GM21717 (cell line): ENCODE measurements at regions not wholly inside any gene's neighbourhood (a gene's known extent, or its start where the extent isn't known, plus 50 kb on each side); places are given as distances from the start of the nearest gene placed in this dataset.

Source experiments
- ATAC-seq: cut with Tn5 transposase; IDR thresholded peaks from one replicate; pipeline ENCODE4 v1.9.1; 2021; ENCODE audit warnings: mild to moderate bottlenecking, moderate library complexity; ENCODE audit not compliant: unreplicated experiment

- ATAC-seq: no peak
These were observed 54.9 kb downstream of the MAGEB17 start for GRCh38 chrX:16222151-16222550.

DNA sequence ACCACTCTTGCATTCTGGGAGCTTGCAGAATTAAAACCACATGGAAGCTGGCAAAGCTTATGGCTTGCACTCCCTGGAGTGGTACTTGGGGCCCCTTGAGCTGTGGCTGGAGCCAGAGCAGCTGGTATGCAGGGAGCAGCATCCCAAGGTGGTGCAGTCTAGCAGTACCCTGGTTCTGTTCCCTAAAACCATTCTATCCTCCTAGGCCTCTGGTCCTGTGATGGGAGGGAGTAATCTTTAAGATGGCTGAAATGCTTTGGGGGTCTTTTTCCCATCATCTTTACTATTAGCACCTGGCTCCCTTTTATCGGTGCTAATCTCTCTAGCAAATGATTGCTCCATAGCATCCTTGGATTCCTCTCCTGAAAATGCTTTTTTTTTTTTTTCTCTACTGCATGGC lies 56.1 kb downstream of the MAGEB17 start:
- no peak for ATAC-seq

DNA sequence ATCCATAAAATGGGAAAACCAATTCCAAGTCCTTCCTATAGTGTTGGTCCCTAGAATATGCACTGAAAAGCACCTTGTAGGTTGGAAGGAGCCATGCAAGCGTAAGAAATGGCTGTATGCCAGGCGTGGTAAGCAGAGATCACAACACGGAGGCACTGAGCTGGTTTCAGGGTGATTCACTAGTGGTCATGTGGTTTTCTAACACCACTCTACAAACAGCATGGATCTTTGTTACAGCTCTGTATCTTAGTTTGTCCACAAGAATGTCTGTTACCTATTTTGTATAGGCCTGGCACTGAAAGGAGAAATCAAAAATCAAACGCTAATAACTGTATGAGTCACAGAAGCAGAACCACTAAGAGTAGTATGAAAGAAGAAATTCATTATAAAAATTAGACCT lies 71.9 kb downstream of the MAGEB17 start:
- peak; percentile 50 for ATAC-seq

DNA sequence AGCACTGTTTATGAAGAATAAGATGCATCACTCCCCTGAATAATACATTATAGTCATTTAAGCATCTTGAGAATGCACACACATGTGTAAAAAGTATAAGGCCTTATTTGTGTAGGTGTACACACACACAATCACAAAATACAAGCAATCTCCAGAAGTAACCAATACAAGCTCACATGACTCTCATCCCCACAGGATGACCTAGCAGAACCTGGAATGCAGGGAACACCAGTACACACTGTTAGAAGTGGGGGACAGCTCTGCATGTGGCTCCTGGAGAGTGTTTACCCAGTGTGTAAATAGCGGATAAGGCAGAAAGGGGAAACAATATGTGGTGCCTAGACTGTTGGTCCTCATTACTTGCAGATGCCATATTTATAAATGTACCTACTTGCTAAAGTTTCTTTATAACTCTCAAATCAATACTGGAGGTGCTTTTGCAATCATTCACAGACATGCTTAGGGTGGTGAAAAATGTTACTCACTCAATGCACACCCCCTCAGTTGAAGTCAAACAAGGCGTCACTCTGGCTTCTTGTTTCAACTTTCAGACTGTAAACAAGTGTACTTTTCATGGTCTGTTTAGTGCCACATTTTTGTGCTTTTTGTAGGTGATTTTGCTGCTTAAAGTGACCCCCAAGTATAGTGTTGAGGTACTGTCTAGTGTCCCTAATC lies 73.1 kb downstream of the MAGEB17 start:
- no peak for ATAC-seq

DNA sequence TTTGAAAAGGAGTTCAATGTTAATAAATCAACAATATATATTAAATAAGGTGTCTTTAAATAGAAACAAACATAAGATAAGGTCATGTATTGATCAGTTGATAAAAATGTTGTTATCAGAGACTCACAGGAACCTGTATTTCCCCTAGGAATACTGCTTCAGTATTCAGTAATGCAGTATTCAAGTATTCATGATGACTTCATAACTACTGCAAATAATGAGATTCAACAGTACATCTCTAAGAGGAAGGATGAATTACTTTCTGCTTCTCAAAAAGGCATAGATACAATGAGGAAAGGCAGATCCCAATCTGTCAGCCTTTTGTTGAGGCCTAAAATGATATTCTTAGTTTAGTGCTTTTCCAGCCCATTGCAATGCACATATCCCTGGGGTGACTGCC lies 73.7 kb downstream of the MAGEB17 start:
- no peak for ATAC-seq

DNA sequence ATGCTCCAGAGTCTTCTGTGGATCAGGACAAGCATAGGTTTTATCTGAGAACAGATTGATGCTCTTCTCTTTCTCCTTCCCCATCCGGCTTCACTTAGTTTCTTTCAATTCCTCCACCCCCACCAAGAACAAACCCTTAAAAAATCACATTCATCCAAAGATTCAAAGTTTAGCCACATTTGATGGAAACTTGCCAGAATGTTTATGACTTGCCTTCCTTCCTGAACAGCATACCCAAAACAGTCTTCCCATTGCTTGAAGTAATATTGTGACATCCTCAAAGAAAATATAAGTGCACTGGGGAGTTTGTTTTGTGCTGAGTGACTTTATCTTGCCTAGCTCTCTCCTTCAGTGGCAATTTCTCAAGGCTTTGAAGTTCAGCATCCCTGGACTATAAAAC lies 83.0 kb downstream of the MAGEB17 start:
- no peak for ATAC-seq

- no peak for ATAC-seq
These were observed 84.5 kb downstream of the MAGEB17 start for GRCh38 chrX:16251782-16252181.

- no peak for ATAC-seq
These were observed 91.6 kb downstream of the MAGEB17 start for GRCh38 chrX:16258882-16259281.

DNA sequence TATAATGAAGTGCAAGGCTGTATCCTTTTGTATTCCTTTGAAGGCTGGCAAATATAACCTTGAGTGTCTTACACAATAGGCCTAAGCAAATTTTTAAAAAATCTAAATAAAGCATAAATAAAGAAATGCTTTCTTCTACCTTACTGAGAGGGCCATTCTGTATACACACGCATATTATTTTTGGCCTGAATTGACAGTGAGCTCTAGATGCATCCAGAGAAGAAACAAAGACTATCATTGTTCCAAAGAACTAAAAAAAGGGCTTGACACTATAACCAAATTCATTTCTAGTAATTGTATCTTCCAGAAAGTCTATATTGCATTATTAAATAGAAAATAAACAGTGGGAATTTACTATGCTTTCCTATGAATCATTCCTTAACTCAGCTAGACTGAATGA lies 100.2 kb downstream of the MAGEB17 start:
- ATAC-seq: no peak

- no peak for ATAC-seq
These were observed 100.9 kb downstream of the MAGEB17 start for GRCh38 chrX:16268206-16268605.

DNA sequence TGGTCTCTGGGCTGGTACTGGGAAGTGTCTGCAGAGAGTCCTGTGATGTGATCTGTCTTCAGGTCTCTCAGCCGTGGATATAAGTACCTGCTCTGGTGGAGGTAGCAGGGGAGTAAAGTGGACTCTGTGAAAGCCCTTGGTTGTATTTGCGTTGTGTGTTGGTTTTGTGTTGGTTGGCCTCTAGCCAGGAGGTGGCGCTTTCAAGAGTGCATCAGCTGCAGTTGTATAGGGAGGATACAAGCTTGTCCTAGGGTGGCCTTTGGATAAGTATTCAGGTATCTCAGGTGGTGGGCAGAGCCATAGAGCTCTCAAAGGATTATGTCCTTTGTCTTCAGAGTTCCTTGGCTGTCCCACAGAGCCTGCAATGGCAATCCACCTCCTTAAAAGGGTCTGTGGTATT lies 111.6 kb downstream of the MAGEB17 start:
- ATAC-seq: no peak

- ATAC-seq: no peak
These were observed 114.9 kb downstream of the MAGEB17 start for GRCh38 chrX:16282209-16282608.

- no peak for ATAC-seq
These were observed 117.6 kb downstream of the MAGEB17 start for GRCh38 chrX:16284842-16285241.

DNA sequence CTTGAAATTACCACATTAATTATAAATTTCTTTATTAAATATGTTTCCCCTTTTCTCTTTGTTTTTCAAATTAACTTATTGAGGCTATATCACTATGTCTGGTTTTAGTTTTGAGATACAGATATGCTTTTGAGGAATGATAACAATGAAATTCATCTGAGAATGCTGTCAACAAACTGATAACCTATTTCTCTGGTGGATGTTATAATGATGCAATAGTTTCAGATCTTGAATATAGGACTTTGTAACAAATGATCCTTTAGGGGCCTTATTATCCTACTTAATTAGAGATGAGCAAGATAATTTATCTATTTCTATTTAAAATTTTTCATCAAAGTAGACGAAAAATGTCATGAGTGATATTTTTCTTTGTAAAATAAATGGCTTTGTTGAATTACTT lies 123.7 kb downstream of the MAGEB17 start:
- ATAC-seq: no peak

- no peak for ATAC-seq
These were observed 133.6 kb downstream of the MAGEB17 start for GRCh38 chrX:16300831-16301230.

DNA sequence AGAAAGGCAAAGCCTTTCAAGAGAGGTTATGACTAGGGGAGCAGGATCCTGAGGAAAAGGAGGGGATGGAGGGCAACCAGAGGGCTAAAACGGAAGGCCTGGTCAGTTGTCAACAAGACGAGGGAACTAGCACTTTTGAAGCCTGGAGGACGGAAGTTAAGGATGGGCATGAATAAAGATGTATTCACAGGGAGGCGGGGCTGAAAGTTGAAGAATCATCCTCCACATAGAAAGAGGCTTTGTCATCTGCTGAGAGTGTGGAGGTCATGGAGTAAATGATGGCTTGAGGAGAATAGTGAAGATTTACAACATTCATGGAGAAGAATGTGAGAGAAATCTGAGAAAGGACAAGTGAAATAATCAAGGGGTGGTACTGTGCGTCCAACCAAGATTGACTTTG lies 137.5 kb downstream of the MAGEB17 start:
- no peak for ATAC-seq

- ATAC-seq: no peak
These were observed 137.9 kb downstream of the MAGEB17 start for GRCh38 chrX:16305187-16305586.

DNA sequence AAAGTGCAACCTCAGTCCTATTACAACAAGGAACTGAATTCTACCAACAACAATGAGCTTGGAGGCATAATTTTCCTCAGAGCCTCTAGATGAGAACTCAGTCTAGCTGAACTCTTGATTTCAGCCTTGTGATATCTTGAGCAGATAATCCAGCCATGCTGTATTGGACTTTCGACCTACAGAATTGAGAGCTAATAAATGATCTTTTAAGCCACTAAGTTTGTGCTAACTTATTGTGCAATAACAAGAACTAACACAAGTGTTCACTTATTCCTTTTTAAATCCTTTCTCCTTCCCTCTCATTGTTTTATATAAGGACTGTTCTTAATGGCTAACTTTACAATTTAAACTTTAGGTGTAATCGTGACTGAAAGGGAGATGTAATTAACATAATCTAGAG lies 140.7 kb downstream of the MAGEB17 start:
- no peak for ATAC-seq

- ATAC-seq: no peak
These were observed 141.5 kb downstream of the MAGEB17 start for GRCh38 chrX:16308773-16309172.

GRCh38 chrX:16310326-16310725 lies 143.0 kb downstream of the MAGEB17 start:
- ATAC-seq: no peak

GRCh38 chrX:16311671-16312070 lies 144.4 kb downstream of the MAGEB17 start:
- no peak for ATAC-seq

DNA sequence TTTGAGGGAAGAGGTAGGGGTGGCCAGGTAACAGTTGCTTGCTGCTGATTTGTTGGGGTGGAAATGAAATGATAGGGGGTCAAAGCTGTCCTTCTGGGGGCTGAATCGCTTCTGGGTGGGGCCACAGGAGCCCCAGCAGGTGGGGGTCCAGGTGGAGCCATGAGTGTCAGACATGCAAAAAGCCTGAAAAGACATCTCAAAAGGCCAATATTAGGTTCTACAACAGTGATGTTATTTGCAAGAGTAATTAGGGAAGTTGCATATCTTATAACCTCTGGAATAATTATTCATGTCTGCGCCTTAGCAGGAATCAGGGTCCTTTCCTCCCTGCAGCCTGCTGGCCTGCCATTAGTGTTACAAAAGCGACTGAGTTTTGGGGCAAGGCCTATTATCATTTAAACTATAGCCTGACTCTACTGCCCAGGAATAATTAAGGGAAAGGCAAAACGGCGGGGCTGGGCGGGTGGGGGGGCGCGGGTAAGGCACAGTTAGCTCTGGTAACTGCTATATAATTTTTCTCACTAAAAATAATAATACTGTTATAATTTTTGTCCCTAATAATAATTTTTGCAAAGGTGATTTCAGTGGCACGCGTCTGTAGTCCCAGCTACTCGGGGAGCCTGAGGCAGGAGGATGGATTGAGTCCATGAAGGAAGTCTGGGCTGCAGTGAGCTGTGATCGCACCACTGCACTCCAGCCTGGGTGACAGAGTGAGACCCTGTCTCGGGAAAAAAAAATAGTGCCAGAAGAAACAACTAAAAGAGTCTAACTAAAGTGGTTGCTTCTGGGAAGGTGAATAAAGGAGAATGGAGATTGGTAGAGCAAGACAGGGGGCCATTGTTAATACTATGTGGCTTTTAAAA lies 145.7 kb downstream of the MAGEB17 start:
- ATAC-seq: no peak
